SK-N-MC (cell line): ENCODE measurements at regions not wholly inside any gene's neighbourhood (a gene's known extent, or its start where the extent isn't known, plus 50 kb on each side); places are given as distances from the start of the nearest gene placed in this dataset.

Source experiments
- EZH2 ChIP-seq: fragments of 200-600 bp; sonication (generic); IDR thresholded peaks from one replicate; pipeline ENCODE4 v1.6.1; 2017; ENCODE audit warnings: antibody characterized with exemption
- FOXP2 ChIP-seq: optimal IDR thresholded peaks from 2 replicates; pipeline ENCODE3; 2011; ENCODE audit warnings: mild to moderate bottlenecking, moderate library complexity; ENCODE audit not compliant: insufficient read depth; ENCODE audit errors: extremely low read length, control extremely low read depth
- POLR2AphosphoS5 ChIP-seq: IDR thresholded peaks from 2 replicates; pipeline ENCODE4 v1.6.1; 2012; ENCODE audit warnings: mild to moderate bottlenecking, low read depth, low read length, borderline replicate concordance

- TF ChIP-seq EZH2 (no peak), POLR2AphosphoS5 (no peak), FOXP2 (no peak)
Measured at GRCh38 chr20:24056491-24056890, 67.9 kb upstream of the GGTLC1 start.
